GM18867 (cell line): ENCODE measurements at regions not wholly inside any gene's neighbourhood (a gene's known extent, or its start where the extent isn't known, plus 50 kb on each side); places are given as distances from the start of the nearest gene placed in this dataset.
A peak's percentile ranks its signal among the peaks of the same experiment; 100 is the strongest.

ENCODE experiments used
- ATAC-seq: cut with Tn5 transposase; IDR thresholded peaks from one replicate; pipeline ENCODE4 v1.9.1; 2021; ENCODE audit warnings: mild to moderate bottlenecking, moderate library complexity; ENCODE audit not compliant: unreplicated experiment

- no peak for ATAC-seq
Measured at GRCh38 chr3:187795207-187795960, 50.1 kb upstream of the BCL6 start.

GRCh38 chr3:187798126-187798525 is 52.9 kb upstream of the BCL6 start:
- ATAC-seq: no peak

DNA sequence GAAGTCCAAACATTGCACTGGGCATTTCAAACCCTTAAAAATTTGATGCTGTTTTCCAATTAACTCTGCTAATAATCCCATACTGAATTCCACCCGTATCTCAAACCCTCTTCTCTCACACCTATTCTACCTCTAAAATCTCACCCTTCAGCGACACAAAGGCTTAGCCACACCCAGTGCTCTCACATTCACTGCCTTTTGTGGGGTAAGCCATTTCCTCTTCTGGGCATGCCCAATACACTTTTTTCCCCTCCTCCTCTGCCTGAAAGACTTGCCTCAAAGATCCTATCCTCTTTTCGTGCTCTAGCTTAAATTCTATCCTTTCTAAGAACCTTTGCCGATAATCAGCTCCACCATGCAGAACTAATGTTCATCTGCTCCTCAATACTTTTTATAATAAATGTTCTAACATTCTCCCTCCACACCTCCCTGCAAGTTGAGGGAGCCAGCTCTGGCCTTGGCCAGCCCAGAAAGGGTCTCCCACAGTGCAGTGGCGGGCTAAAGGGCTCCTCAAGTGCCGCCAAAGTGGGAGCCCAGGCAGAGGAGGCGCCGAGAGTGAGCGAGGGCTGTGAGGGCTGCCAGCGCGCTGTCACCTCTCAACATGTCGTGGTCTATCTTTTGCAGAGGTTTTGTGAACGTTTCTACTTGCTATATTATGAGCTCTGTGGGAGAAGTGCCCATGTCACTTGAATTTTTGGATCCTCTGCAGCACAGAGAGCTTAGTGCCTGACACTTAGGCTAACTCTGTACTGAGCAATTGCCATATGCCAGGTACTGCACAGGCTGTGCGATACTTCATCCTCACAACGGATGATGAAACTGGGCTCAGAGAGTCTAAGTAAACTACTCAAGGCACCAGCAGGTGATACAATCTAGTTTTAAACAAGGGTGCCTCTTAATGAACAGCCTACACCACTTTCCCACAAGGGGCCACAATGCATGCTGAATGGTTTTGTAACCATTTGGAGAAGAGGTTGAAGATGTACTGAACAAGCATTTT is 53.6 kb upstream of the BCL6 start:
- ATAC-seq: no peak

DNA sequence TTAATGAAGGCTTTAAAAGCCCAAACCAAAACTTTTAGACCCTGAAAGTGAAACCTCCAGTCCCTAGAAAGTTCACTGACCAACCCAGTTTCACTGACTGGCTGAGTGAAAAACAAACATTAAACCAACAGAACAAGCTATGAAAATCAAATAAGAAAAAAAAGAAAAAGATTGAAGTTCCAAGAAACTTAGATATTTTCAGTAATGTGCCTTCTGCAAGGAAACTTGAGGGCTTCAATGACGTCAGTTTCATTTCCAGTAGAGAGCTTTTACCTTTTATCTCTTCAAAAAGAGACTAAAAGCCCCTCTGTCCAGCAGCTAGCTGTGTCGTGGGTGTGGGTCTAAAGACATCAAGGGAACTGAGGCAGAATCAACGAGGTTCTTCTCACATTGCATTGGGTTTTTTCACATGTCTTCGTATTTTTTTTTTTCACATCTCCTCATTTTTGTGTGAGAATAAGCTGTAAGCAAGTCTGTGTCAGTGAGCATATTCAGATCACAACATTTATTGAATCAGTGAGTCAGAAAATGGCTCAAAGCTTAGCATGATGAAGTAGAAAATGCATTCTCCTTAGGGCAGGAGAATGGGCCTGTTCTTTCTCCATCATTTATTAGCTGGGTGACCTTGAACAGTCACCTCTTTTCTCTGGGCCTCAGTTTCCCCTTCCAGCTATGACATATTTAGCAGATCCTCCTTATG is 54.8 kb upstream of the BCL6 start:
- peak; percentile 51 for ATAC-seq

DNA sequence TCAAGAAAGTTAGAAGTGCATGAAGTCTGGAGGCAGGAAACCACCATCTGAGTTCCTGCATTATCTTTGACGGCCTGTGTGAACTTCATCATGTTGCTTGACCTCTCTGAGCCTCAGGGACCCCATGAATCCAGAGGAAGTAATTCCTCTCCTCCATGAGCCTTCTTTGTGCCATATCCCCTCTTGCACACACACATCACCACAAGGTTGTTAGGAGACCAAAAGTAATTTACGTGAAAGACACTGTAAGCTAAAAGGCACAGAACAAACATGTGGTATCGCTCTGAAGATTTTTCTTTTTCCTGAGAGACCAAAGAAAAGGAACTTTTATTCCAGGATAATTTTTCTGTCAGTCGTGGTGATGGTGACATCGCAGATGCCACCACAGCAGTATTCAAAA is 55.9 kb upstream of the BCL6 start:
- no peak for ATAC-seq

DNA sequence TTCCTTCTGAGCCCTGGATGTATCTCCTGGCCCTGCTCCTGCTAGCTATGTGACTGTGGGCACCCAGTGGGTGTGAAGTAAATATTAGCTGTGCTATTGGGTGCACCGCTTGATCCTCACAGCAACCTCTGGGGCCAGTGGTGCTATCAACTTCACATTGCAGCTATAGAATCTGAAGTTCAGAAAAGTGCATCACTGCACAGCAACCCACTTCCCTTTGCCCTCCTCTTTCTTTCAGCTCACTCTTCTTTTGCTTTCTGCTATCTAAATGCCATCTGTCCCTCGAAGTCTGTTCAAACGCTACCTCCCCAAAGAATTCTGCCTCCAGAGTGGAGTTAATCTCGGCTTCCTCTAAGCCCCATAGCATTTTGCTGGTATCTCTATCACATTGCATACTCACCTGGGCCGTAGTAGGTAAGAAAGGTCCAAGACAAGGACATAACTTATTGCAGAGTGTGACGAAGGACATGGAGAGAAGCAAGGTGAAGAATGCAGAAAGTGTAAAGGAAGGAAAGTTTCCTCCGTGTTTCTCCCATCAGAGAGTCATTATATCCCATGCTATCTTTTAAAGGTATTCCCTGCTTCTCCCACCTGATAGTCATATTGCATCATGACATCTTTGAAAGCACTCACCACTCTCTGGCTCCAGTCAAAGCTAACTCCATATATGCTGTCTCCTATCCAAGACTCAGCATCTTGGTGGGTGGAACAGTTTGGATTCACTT is 57.1 kb upstream of the BCL6 start:
- ATAC-seq: no peak

DNA sequence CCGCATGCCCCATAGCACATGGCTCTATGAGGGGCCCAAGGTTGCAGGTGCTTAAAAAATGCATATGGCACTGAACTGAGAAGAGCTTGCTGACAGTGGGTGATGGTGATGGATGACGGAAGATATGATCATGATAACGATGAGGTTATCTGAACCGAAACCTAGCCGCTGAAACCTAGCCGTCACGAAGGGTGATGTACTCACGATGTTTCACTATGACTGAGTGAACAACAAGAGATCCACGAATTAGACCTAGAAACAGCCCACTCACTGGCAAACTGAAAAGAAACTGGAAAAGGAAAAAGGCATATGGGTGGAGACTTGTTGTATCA is 57.6 kb upstream of the BCL6 start:
- ATAC-seq: peak; percentile 95

- ATAC-seq: no peak
Measured at GRCh38 chr3:187804120-187804744, 59.0 kb upstream of the BCL6 start.

- ATAC-seq: no peak
Measured at GRCh38 chr3:187804745-187805121, 59.5 kb upstream of the BCL6 start.

DNA sequence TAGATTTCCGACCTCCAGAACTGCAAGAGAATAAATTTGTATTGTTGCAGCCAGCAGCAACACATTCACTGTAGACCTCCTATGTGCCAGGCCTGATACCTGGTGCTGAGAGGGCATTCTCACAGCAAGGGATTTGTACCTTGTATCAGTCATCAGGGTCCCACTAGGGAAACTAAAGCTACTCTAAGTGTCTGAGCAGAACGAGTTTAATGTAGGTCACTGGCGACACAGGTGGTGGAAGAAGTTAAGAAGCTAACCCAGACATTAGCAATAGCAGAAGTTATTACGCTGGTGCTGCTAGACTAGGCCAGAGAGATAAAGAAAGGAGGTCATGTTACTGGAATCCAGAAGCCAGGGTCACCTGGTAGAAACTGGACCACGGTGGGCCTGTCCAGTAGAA is 60.5 kb upstream of the BCL6 start:
- ATAC-seq: no peak

DNA sequence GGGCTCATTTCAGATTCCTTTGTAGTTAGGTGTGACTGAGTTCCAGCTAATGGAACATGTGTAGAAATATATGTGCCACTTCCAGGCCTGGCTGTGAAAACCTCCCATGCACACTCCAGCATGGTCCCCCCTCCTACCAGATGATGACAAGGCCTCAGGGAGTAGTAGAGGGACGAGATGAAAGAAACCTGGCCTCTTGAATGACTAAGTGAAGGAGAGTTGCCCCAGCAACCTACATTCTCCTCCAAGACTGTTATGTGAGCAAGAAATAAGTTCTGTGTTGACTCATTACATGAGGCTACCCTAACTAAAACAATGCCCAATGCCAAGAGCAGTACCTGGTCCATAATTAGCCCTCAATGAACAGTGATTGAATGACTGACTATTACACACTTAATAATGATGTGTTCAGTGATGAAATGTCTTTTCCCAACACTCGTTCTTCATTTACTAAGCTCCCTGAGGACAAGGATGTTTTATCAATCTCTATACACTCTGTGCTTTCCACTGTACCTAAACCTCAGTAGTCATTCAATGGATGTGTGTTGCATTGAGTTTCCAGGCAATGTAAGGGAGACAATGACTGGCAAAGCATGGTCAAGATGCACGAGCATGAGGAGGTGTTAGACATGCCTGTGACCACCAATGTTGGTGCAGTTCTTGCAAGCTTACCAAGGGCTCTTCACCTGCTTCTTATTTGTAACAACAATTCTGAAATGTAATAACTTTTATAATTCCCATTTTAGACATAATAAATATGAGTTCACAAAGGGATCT is 62.0 kb upstream of the BCL6 start:
- ATAC-seq: no peak

GRCh38 chr3:187808527-187808895 is 63.2 kb upstream of the BCL6 start:
- ATAC-seq: no peak

DNA sequence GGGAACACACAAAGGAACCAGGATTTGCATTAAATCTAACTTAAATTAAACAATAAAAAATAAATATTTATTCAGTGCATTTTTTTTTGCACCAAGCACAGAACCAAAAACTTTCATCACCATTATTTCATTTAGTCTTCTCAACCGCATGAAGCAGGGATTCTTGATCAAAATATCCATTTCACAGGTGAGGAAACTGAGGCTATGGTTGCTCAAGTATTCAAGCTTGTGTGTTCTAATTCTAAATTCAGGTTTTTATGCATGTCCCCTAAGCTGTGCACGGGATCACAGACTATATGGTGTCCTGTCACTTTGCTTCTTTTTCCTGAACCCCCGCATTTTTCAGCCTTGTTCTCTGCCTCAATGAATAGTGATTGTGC is 64.3 kb upstream of the BCL6 start:
- ATAC-seq: no peak

DNA sequence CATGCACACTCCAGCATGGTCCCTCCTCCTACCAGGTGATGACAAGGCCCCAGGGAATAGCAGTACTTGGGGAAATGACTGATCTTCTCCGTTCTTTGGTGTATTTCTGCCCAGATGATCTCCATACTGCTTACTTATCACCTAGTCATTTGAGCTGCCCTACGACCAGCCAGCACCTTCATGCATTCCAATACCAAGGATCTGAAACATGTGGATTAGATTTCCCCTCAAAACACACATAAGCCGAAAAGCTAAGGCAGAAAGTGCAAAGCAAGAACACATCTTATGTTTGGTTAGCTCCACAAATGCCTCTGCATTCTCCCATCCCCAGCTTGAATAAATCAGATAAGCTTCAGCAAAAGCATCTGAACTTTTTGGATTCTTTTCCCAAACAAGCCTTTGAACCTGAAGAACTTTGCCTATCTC is 64.8 kb upstream of the BCL6 start:
- no peak for ATAC-seq

- no peak for ATAC-seq
Measured at GRCh38 chr3:187811585-187812250, 66.5 kb upstream of the BCL6 start.

- no peak for ATAC-seq
Measured at GRCh38 chr3:187812496-187812895, 67.2 kb upstream of the BCL6 start.

DNA sequence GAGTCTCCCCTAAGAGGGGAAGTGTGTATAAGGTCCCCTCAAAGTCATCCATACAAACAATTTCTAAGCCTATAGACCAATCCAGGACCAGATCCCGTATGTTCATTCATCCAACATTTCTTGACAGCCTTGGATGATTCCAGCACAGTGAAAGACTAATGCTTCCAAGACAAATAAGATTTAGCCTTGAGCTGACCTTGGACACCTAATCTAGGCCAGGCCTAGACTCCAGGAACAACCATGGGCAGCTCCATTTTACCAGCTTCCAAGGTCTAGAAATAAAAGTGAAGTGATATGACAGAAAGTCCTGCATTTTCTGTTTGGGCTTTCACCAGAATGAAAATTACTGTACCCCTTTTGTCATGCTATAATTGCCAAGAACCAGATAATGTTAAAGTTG is 67.9 kb upstream of the BCL6 start:
- ATAC-seq: no peak

GRCh38 chr3:187817766-187818165 is 72.5 kb upstream of the BCL6 start:
- ATAC-seq: peak; percentile 83

DNA sequence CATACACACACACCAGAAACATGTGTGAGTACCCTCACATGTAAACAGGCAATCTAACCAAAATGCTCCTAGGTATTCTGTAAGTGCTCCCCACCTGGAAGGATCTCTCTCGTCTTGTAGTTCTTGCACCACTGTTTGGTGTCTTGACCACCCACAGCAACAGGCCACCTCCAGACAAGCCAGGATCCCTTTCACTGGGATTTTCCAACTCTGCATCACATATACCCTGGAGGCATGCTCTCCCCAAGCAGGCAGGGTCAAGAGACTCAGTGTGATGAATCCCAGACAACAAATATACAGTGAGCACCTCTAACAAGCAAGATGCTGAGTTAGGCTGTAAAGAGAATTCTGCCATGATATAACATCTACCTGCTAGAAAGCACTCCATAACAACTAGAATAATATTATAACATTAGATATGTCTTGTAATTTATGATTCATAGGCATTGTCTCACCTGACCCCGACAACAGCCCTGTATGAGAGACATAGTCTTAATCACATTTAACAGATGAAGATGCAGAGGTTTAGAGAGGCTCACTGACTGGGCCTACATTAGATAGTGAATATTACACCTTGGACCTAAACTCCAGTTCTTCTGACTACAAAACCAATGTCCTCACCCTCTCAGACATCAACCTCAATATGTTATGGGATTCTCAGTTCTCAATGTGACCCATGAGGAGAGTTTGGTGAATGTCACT is 76.5 kb upstream of the BCL6 start:
- no peak for ATAC-seq
